NCI-H510A treated with DMSO at 0.1 percent for 48 hours (cell line): ENCODE measurements at regions not wholly inside any gene's neighbourhood (a gene's known extent, or its start where the extent isn't known, plus 50 kb on each side); places are given as distances from the start of the nearest gene placed in this dataset.

Source experiments
- DNase-seq: peaks from one replicate; lab custom pipeline; 2025; lab: John Stamatoyannopoulos, UW

- DNase-seq = no peak
Measured at GRCh38 chr9:17970277-17970676, 391.4 kb downstream of the SH3GL2 start.

- no peak for DNase-seq
Measured at GRCh38 chr9:17978773-17979172, 399.9 kb downstream of the SH3GL2 start.

- no peak for DNase-seq
Measured at GRCh38 chr9:17986595-17986994, 407.7 kb downstream of the SH3GL2 start.

GRCh38 chr9:17987189-17987588 is 408.3 kb downstream of the SH3GL2 start:
- no peak for DNase-seq

GRCh38 chr9:17988489-17988888 is 409.6 kb downstream of the SH3GL2 start:
- no peak for DNase-seq

GRCh38 chr9:17990602-17991001 is 411.7 kb downstream of the SH3GL2 start:
- DNase-seq = no peak

GRCh38 chr9:17993024-17993423 is 414.2 kb downstream of the SH3GL2 start:
- DNase-seq = no peak

- no peak for DNase-seq
Measured at GRCh38 chr9:17994695-17995425, 416.0 kb downstream of the SH3GL2 start.

GRCh38 chr9:17996728-17997127 is 417.9 kb downstream of the SH3GL2 start:
- DNase-seq = no peak

GRCh38 chr9:18002718-18003438 is 424.0 kb downstream of the SH3GL2 start:
- DNase-seq = no peak

- DNase-seq = no peak
Measured at GRCh38 chr9:18006591-18006990, 427.7 kb downstream of the SH3GL2 start.

GRCh38 chr9:18007621-18008020 is 428.8 kb downstream of the SH3GL2 start:
- DNase-seq = no peak

GRCh38 chr9:18009902-18010301 is 431.0 kb downstream of the SH3GL2 start:
- DNase-seq = no peak

- DNase-seq = no peak
Measured at GRCh38 chr9:18010492-18010891, 431.6 kb downstream of the SH3GL2 start.

GRCh38 chr9:18012170-18012569 is 433.3 kb downstream of the SH3GL2 start:
- no peak for DNase-seq

- no peak for DNase-seq
Measured at GRCh38 chr9:18014556-18014955, 435.7 kb downstream of the SH3GL2 start.

- DNase-seq = no peak
Measured at GRCh38 chr9:18015116-18015515, 436.2 kb downstream of the SH3GL2 start.

GRCh38 chr9:18017136-18017535 is 438.3 kb downstream of the SH3GL2 start:
- no peak for DNase-seq

GRCh38 chr9:18018221-18018620 is 439.4 kb downstream of the SH3GL2 start:
- DNase-seq = no peak

GRCh38 chr9:18018661-18019060 is 439.8 kb downstream of the SH3GL2 start:
- DNase-seq = no peak

GRCh38 chr9:18020121-18020745 is 441.4 kb downstream of the SH3GL2 start:
- DNase-seq = no peak

- no peak for DNase-seq
Measured at GRCh38 chr9:18022642-18023041, 443.8 kb downstream of the SH3GL2 start.

GRCh38 chr9:18023332-18023731 is 444.5 kb downstream of the SH3GL2 start:
- no peak for DNase-seq
